Erythroblast (primary cell): ENCODE measurements at regions not wholly inside any gene's neighbourhood (a gene's known extent, or its start where the extent isn't known, plus 50 kb on each side); places are given as distances from the start of the nearest gene placed in this dataset.

ENCODE experiments used
- GATA1 ChIP-seq: IDR thresholded peaks from 2 replicates; pipeline ENCODE4 v1.6.1; 2011; ENCODE audit warnings: low read depth, mild to moderate bottlenecking, control low read depth, low read length, moderate library complexity
- POLR2A ChIP-seq: IDR thresholded peaks from 2 replicates; pipeline ENCODE4 v1.6.1; 2011; ENCODE audit warnings: mild to moderate bottlenecking, low read length

- TF ChIP-seq POLR2A (no peak), GATA1 (no peak)
These were observed 53.8 kb upstream of the CYRIA start for GRCh38 chr2:16719485-16719808.
